HUDEP-2 (cell line): ENCODE measurements at regions not wholly inside any gene's neighbourhood (a gene's known extent, or its start where the extent isn't known, plus 50 kb on each side); places are given as distances from the start of the nearest gene placed in this dataset.

Experiments used
- DNase-seq, 76 experiments: peaks; one replicate each; lab custom pipeline; 2025; ENCODE audit not compliant: unreplicated experiment in 76 of 76; lab: John Stamatoyannopoulos, UW

DNA sequence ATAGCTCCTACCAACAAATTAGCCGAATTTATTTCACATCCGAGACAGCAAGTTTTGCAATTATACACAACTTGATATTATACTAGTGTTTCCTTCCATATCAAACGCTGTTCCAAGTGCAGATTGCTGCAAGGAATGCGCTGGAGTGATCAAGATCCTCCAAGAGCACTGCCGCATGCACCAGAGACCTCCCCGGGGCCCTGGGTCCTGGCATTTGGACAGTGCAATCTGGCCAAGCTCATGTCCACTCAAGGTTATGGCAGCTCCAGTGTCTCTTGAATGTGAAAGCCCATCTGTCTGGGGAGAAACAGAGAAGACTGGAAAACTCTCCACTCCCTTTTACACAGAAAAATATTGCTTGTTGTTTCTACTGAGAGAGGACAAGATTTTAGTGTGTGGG is 111.9 kb downstream of the HSPH1 start:
- DNase-seq, result no peak

DNA sequence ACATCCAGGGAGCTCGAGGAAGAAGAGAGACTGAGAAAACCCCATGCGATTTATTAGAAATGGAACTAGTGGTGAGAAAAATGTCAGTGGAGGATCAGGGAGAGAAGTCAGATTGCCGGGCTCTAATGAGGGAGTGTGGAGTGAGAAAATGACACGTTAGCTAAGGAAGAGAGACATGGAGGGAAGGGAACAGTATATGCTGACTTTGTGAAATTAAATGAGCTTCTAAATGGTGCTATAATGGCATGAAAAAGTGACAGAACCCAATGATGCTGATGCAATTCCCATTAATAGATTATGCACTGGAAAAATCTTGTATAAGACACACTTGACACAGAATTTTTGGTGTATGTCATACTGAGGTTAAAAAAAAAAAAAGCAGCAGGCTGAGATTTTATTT is 112.6 kb downstream of the HSPH1 start:
- no peak for DNase-seq

DNA sequence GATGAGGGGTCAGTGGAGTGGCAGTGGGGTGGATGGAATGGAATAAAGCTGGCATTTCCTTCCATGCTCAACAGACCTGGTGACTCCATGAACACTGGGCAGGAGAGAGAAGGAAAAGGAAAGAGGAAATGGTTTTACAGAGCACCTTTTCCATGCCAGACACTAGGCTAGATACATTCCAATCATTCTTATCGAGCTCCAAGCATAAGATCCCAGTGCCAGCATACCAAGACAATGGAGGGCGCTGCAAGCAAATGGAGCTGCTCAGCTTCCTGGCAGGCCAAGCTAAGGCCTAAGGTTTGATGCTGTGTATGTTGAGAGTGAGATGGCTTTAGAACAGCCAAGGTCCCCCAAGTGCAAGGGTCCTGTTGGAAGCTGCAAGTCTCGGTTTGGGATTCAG is 113.2 kb downstream of the HSPH1 start:
- no peak for DNase-seq

DNA sequence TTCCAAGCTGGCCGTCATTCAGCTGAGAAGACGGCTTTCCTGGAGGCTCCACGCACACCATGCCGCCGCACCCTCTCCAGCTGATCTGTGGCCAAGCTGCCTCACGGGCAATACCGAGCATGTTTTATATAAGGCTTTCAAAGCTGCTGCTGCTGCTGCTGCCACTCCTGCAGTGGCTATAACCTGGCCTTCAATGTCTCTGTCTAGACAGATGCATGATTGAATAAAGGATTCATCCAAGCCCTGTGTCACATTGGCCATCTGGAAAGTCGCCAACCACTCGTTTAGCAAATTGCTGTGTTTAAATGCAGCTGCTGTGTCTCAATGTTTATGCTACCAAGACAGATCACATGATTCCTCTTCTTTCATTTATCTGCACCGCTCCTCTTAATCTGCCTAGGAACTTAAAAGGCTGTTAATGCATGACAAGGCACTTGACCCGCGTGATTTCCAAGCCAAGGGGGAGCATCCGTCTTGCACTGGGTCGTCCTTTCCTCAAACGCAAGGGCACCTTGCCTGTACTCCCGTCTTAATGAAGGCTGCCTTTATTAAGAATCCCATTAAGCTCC is 114.3 kb downstream of the TEX26 start:
- DNase-seq, result peak in 2 of 76 experiments; percentile 1 to 4

DNA sequence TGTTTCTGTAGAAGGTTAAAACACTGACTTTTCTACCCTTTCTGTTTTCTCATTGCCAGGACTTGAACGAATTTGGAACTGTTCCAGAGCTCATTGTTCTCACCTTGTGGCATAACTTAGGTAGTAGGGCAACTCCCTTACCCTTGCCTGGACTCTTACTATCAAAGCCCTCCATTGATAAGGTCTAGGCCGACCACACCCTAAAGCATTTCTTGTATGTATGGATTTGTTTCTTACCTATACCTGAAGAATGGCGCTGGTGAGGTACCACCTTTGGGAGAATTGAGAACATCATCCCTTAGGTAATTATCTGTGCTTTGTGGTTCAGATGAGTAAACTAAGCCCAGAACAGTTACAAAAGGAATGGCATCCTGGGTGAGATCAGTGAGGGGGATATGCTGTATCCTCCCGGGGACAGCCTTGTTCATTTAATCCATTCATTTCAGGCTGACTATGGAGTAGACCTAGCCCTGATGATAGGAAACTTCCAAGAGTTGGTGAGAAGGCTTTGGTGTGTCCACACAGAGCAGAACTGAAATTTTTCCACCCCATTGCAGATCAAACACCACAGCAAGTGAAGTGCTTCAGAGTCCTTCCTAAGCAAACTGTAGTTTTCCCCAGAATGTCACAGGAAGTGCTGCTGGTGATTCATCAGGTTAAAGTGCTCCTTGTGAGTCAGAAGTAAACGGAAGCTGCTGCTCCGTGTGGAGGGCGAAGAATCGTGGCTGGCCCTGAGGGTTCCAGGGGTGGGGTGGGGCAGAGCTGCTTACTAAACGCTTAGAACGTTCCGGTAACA is 113.0 kb downstream of the TEX26 start:
- peak in 11 of 76 experiments; percentile 3 to 29 (median 11) for DNase-seq

DNA sequence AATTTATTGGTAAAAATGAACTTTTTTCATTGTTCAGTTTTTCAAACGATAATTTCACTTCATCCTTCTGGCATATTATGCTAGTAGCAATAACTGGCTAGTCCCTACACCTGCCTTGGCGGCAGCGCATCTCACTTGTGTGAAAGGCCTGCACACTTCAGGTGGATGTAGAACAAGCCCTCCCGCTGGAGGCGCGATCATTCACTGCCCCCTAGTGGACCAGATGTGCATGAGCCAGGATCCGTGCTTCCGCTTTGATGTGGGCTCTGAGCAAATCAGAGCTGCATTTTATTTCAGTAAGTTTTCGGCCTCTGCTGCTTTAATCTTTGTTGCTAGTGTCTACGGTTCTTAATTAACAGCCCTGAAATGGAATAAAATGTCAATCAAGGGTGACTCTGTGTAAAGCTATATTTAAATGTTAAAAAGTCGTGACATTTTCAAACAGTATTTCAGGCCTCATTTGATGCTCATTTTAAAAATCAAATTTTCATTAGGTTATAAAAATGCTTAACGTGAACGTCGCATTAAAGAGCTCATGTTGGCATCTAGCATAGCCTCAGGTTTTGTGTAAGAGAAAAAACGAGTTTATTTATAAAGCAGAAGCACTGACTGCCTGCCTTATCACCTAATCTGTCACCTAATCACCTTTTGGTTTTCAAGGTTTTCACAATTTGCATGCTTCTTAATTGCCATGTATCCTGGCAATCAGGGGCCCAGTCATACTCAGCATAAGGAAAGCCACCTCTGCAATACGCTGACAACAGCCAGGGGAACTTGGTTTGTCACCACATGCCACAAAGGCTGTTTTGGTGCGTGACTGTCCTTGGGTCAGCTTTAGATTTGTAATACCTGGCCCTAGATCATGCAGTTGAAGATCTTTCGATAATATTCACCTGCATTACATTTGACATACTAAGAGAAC is 112.2 kb downstream of the TEX26 start:
- peak in 65 of 76 experiments; percentile 1 to 73 (median 40) for DNase-seq

DNA sequence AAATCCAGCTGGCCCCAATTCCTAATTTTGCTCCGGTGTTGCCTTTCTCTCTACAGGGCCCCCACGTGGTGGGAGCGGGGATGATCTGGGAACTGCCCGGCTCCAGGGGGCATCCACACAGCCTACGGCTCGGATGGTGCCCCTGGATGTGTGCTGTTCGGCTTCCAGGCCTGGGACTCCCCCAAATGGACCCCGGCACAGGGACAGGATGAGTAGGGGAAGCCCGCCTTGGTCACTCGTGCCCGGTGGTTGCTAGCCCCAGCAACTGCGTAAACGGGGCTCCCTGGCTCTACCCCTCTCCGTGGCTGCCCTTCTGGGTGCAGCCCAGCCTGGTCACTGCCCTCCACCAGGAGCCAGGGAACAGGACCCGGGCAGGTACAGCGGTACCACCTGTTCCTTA is 111.5 kb downstream of the TEX26 start:
- peak in 3 of 76 experiments; percentile 2 to 6 (median 5) for DNase-seq

DNA sequence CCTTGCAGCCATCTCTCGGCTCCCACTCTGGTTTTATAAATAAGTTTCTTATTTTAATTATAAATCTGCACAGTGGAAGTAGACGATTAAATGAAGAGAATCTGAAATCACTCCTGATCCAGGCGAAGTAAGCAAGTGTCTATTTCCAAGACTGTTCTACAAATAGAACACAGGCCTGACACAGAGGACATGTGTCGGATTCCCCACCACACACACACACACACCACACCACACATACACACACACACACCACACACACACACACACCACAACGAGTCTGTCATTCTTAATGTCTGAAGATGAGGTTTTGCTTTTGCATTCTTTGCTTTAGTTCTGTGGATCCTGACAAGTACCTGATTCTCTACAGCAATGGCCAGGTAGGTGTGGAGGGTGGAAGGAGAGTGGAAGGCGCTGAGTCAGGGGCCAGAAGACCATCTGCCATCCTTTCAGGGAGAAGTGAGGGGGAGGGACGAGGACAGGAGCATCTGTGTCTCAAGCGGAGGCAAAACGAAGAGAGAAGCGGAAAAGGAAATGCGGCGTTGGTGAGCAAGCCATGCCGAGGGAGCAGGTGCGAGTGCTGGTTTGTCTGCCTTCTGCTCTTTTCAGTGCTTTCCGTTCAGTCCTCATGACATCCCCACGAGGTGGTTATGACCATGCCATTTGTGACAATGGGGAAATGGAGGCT is 110.2 kb downstream of the TEX26 start:
- DNase-seq, result no peak

DNA sequence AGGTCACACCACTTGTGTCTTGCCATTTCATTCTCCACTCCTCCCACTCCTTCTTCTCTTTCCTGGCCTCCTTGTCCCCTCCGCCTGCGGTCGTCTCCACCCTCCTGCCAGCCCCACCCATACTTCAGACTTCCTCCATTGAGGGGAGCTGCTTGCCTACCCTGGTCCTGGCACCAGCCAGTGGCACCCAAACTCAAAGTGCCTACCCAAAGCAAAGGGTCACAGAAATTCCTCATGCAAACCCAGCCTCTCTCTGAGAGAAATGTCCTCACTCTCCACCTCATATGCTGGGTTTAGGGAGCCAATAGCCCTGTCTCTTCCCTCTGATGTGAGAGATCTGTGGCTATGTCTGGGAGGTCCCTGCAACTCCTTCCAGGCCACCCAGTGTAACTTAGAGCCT is 109.6 kb downstream of the TEX26 start:
- peak in 1 of 76 experiments; percentile 4 for DNase-seq

DNA sequence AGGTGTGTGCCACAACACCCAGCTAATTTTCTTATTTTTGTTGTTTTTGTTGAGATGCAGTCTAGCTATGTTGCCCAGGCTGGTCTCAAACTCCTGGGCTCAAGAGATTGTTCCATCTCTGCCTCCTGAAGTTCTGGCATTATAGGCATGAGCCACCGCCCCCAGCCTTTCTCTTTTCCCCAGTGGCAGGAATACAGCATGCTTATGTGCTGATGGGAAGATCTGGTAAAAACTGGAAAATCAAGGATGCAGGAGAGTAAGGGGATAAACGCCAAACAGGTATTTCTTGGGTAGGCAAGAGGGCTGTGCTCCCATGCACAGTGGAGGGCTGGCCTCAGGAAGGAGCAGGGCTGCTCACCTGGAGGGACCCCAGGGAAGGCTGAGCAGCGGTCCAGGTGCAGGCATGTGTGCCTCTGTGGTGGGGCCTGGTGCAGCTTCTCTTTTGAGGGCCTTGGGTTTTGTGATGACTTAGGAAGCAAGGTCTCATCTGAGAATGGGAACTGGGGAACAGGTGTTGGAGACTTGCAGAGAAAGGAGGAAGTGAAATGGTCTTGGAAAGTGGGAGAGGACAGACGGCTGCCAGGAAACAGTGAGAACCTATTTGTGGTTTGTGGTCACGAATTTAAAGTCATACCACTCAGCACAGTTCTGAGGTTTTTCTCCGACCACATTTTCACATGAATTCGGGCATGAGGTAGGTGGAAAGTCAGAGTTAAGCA is 106.5 kb downstream of the TEX26 start:
- DNase-seq, result no peak

DNA sequence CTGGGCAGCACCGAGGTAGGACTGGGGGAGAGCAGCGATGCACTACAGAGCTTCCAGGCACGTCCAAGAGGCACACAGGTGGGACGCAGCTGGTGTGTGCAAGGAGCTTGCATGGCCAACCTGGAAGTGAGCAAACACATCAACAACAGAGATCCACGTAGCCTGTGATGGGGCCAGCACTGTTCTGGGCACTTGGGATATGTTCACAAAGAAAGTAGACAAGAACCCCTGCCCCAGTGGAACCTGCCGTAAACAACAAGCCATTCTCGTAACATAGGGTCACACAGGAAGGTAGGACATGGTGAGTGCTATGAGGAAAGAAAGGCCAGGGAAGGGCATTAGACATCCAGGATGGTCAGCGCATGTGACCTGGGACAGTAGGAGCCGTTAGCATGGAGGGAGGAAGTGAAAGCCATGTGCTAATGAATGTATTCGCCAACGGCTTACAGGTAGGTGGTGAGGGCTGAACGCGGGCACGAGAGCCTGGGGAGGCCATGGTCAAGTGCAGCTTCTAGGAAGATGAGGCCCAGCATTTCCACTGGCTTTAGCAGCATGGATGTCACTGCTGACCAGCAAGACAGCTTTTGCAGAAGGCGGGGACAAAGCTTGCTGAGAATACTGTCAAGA is 105.5 kb downstream of the TEX26 start:
- DNase-seq, result no peak

DNA sequence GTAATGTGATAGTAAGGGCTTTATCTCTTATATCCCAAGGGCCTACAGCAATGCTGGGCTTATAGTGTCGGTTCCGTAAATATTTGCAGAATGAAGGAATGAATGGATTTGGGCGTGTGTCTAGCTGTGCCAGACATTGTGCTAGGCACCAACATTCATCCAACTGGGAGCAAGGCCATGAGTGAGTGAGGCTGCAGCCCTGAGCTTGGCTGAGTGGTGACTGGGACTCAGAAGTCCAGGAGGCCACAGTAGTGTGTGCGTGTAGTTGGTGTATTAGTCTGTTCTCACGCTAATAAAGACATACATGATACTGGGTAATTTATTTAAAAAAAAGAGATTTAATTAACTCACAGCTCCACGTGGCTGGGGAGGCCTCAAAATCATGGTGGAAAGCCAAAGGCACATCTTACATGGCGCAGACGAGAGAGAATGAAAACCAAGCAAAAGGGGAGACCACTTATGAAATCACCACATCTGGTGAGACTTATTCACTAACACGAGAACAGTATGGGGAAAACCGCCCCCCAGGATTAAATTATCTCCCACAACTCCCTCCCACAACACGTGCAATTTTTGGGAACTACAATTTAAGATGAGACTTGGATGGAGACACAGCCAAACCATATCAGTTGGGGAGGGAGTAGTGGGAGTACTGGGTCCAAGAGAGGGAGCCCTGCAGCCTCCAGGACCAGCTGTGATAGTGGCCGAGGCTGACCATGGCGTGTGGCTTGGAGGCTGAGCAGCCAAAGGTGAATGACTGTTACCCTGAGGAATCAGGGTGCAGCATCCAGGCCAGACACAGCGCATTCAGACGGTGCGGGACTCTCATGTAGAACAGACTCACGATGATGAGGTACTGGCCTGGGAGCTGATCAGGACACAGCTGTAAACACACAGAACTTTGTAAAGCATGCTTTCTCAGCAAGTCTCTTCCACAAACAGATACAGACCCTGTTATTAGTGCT is 104.6 kb downstream of the TEX26 start:
- no peak for DNase-seq

DNA sequence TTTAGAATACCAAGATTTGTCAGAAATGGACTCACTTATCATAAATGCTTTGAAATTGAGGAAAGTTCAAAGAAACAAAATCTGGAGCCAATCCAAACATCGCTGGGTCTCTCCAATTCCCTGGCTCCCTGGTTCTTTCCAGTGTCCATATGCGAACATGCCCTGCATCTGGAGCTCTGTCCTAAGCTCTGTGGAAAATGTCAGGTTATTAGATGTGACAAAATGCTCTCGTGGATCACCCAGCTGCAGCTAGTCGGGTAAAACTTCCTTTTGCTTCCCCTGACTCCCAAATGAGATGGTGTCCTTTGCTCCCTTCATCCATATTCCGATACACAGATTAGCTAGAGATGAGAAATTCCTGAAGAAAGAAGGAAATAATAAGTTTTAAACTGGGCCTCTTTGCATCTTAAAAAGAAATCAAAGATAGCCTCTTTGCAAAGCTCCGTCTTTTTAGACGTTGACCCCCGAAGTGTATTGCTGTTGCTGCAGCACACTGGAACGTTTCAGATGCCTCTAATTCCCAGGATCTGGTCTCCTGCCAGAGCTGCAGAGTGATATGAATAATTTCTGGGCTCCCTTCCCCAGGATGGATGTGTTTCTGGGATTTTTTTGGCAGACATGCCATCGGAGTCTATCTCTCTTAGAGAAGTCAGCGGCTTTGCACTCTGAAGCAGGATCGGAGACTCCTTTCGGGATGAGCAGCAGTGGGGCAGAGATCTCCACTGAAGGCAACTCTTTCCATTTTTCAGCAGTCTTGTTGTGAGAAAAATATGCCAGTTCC is 102.9 kb downstream of the TEX26 start:
- no peak for DNase-seq

DNA sequence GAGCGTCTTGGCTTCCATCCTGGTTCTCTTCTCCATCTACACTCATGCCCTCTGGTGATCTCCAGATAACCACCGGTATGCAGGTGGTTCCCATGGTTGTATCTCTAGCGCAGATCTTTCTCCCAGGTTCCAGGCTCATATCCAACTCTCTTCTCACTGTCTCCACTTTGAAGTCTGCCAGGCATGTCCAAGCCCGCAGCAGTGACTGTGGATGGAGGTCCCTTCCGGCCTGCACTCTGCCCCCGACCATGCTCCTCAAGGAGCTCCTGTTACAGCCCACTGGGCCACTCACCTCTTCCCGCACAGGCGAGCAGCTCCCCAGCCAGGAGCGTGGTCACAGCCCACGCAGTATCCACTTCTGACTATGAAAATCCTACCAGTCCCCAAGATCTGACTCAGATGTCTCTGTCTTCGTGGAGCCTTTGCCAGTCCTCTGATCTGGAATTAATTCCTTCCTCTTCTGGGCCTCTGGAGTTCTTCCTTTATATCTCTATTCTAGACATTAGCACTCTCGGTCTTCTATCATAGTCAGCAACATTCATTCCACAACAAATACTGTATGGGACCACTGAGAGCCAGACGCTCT is 100.2 kb downstream of the TEX26 start:
- DNase-seq, result no peak

DNA sequence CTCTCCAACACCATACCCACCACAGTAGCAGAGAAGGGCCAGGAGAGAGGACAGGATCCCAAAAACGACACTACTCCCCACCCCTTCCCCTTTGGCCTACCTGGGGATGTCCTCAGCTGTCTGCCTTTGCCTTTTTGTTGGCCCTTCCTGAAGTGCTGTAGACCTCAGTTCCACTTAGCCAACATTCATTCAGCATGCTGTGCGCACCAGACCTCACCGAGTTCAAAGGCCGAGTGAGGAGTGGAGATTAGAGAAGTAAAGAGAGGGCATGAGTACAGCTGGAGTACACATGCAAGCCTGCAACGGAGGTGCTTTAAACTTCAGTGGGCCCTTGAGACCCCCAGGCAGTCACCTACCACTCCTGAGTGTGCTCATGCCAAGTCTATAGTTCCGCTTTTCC is 99.0 kb downstream of the TEX26 start:
- DNase-seq, result no peak

DNA sequence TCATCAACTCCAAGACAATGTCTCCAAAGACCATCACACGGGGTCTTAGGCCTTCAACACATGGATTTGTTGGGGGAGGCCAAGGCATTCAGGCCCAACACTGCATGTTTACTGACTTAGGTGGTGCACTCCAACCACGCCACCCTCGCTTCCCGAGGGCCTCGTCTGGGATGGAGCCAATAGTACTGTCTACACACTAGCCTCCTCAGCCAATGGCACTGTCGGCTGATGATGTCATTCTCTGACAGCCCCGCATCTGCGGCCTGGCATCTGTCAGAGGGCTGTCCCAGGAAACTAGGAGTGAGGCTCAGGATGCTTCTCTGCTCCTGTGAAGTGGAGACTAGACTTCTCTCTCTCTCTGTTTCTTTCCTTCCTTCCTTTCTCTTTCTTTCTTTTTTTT is 96.6 kb downstream of the TEX26 start:
- DNase-seq, result no peak

DNA sequence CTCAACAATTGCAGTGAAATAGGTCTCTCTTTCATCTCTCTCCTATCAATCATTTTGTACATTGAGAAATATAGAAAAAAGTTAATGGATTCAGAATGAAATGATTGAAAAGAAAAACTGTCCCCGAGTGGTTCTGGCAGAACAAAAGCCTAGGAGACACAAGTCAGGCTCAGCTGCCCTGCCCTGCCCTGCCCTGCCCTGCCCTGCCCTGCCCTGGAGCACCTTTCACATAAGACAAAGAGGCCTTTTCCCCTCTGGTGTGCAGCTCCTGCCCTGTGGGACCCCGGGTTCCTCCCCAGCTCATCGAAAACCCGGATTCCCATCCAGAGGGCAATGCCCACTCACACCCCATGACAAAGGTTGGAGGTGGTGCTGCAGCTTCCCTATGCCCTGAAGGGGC is 94.7 kb downstream of the TEX26 start:
- DNase-seq, result no peak
